ENCODE measurements at regions not wholly inside any gene's neighbourhood (a gene's known extent, or its start where the extent isn't known, plus 50 kb on each side); places are given as distances from the start of the nearest gene placed in this dataset.

DNA sequence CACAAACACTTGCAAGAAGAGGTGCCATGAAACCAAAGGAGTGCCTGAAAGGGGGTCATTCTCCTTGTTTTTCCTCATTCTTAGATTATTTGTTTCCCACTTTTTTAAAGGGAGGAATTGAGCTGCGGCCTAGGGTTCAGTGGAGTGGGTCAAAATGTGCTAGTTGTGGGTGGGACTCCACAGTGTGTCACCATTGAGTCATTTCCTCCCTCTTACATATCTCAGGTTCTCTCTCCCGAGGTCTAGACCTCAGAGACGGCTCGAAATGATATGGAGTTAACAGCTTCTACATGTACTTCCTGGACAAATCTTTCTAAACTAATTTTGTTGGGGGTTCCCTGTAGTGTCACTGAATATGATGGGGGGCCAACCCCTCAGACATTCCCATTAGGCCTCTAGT lies 328.4 kb upstream of the SPANXN1 start:
- TF ChIP-seq, protein P1, sequence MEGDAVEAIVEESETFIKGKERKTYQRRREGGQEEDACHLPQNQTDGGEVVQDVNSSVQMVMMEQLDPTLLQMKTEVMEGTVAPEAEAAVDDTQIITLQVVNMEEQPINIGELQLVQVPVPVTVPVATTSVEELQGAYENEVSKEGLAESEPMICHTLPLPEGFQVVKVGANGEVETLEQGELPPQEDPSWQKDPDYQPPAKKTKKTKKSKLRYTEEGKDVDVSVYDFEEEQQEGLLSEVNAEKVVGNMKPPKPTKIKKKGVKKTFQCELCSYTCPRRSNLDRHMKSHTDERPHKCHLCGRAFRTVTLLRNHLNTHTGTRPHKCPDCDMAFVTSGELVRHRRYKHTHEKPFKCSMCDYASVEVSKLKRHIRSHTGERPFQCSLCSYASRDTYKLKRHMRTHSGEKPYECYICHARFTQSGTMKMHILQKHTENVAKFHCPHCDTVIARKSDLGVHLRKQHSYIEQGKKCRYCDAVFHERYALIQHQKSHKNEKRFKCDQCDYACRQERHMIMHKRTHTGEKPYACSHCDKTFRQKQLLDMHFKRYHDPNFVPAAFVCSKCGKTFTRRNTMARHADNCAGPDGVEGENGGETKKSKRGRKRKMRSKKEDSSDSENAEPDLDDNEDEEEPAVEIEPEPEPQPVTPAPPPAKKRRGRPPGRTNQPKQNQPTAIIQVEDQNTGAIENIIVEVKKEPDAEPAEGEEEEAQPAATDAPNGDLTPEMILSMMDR (conservative IDR thresholded peaks at IDR 0.05): no peak
- no peak for TF ChIP-seq ZFX (IDR thresholded peaks at IDR 0.05)

Data from C4-2B (cell line).